MM.1S (cell line): ENCODE measurements at regions not wholly inside any gene's neighbourhood (a gene's known extent, or its start where the extent isn't known, plus 50 kb on each side); places are given as distances from the start of the nearest gene placed in this dataset.

Source experiments
- CTCF ChIP-seq: fragments of 300-600 bp; sonication (generic); IDR thresholded peaks from 2 replicates; pipeline ENCODE4 v1.5.1; 2016; ENCODE audit warnings: antibody characterized with exemption, low read length, mixed read lengths
- EZH2 ChIP-seq: fragments of 300-600 bp; sonication (generic); optimal IDR thresholded peaks from 2 replicates; pipeline ENCODE3; 2017; ENCODE audit warnings: low read depth, mild to moderate bottlenecking, antibody characterized with exemption, low read length, mixed read lengths

- TF ChIP-seq CTCF, result no peak
- TF ChIP-seq EZH2, result no peak
Measured at GRCh38 chr10:125216861-125217260, 56.5 kb upstream of the CTBP2 start.
